SK-N-SH (cell line): ENCODE measurements at regions not wholly inside any gene's neighbourhood (a gene's known extent, or its start where the extent isn't known, plus 50 kb on each side); places are given as distances from the start of the nearest gene placed in this dataset.

Source experiments
- CTCF ChIP-seq: fragments of 200-600 bp; sonication (generic); IDR thresholded peaks from 2 replicates; pipeline ENCODE4 v1.6.1; 2017; ENCODE audit warnings: antibody characterized with exemption, mild to moderate bottlenecking, moderate library complexity
- RAD21 ChIP-seq: IDR thresholded peaks from 2 replicates; pipeline ENCODE4 v1.6.1; 2012; ENCODE audit warnings: mild to moderate bottlenecking, low read length
- RCOR1 ChIP-seq: fragments of 150-350 bp; IDR thresholded peaks from 2 replicates; pipeline ENCODE4 v1.6.1; 2017; ENCODE audit warnings: antibody characterized with exemption, low read length

GRCh38 chr6:1449896-1450295 is 60.5 kb downstream of the FOXF2 start:
- TF ChIP-seq CTCF (no peak), RCOR1 (no peak), RAD21 (no peak)
